Suprapubic skin (tissue), 3 donors: ENCODE measurements at regions not wholly inside any gene's neighbourhood (a gene's known extent, or its start where the extent isn't known, plus 50 kb on each side); places are given as distances from the start of the nearest gene placed in this dataset.

Source experiments
- EP300 ChIP-seq: sonication (generic); formaldehyde crosslinking; IDR thresholded peaks from one replicate; pipeline ENCODE4 v1.6.1; 2017; ENCODE audit warnings: antibody characterized with exemption
- POLR2A ChIP-seq, 2 donors: fragments of 450-650 bp; IDR thresholded peaks; one replicate each; pipeline ENCODE4 v1.6.1; 2017; ENCODE audit warnings: antibody characterized with exemption in 2 of 2, mild to moderate bottlenecking in 2 of 2, moderate library complexity in 2 of 2
- TF ChIP-seq, protein P1 (sequence below), 2 donors: fragments of 200-600 bp in 1 of 2; fragments of 450-650 bp in 1 of 2; sonication (generic) in 1 of 2; IDR thresholded peaks; one replicate each; pipeline ENCODE4 v1.5.1; 2016 to 2019; ENCODE audit warnings: antibody characterized with exemption in 2 of 2, mild to moderate bottlenecking in 1 of 2, moderate library complexity in 1 of 2

DNA sequence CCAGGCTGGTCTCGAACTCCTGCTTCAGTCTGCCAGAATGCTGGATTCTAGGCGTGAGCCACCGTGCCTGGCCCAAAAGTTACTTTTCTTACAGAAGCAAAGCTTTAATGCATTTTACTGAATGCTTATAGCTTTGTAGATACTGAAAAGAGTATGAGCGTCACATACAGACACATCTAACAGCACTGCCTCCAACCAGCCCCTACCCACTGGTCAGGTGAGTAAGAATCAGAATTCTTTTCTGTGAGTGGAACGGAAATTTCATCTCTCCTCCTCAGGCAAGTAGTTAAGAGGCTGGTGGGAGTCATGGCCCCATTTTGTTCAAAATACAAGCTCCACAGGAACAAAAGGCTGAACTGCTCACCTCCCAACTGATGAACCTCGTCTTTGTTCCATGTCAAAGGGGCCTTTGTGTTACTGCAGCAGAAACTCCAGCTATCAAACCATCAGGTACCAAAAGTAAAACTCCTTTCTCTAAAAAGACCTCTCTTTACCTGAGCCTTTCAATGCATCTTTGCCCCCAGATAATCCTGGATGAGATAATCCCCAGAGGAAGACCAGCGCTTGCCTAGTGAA is 92.4 kb upstream of the RPH3AL start:
- TF ChIP-seq POLR2A (IDR thresholded peaks at IDR 0.05) (no peak), EP300 (no peak)
- TF ChIP-seq, protein P1, sequence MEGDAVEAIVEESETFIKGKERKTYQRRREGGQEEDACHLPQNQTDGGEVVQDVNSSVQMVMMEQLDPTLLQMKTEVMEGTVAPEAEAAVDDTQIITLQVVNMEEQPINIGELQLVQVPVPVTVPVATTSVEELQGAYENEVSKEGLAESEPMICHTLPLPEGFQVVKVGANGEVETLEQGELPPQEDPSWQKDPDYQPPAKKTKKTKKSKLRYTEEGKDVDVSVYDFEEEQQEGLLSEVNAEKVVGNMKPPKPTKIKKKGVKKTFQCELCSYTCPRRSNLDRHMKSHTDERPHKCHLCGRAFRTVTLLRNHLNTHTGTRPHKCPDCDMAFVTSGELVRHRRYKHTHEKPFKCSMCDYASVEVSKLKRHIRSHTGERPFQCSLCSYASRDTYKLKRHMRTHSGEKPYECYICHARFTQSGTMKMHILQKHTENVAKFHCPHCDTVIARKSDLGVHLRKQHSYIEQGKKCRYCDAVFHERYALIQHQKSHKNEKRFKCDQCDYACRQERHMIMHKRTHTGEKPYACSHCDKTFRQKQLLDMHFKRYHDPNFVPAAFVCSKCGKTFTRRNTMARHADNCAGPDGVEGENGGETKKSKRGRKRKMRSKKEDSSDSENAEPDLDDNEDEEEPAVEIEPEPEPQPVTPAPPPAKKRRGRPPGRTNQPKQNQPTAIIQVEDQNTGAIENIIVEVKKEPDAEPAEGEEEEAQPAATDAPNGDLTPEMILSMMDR (IDR thresholded peaks at IDR 0.05): no peak
